ENCODE measurements at regions not wholly inside any gene's neighbourhood (a gene's known extent, or its start where the extent isn't known, plus 50 kb on each side); places are given as distances from the start of the nearest gene placed in this dataset.

DNA sequence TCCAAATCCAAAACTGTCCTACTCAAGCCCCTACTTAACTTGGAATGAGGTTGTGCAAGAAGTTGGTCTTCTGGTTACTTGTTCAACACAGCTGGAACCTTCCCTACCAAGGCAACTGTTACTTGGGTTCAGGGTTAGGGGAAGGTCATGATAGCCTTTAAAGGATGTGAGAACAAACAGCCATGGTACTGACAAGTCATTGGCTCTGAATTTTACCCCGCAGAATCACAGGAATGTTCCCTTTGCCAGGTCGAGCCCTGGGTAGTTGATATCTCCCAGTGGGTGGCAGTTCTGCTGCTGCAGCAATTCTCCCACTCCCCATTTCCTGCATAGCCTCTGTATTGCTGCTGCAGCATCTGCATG, 396.1 kb upstream of the MPDZ start:
- TF ChIP-seq, protein P1, sequence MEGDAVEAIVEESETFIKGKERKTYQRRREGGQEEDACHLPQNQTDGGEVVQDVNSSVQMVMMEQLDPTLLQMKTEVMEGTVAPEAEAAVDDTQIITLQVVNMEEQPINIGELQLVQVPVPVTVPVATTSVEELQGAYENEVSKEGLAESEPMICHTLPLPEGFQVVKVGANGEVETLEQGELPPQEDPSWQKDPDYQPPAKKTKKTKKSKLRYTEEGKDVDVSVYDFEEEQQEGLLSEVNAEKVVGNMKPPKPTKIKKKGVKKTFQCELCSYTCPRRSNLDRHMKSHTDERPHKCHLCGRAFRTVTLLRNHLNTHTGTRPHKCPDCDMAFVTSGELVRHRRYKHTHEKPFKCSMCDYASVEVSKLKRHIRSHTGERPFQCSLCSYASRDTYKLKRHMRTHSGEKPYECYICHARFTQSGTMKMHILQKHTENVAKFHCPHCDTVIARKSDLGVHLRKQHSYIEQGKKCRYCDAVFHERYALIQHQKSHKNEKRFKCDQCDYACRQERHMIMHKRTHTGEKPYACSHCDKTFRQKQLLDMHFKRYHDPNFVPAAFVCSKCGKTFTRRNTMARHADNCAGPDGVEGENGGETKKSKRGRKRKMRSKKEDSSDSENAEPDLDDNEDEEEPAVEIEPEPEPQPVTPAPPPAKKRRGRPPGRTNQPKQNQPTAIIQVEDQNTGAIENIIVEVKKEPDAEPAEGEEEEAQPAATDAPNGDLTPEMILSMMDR (IDR thresholded peaks at IDR 0.05; ENCODE audit: borderline replicate concordance, insufficient read depth, low read depth, low read length): no peak

DNA sequence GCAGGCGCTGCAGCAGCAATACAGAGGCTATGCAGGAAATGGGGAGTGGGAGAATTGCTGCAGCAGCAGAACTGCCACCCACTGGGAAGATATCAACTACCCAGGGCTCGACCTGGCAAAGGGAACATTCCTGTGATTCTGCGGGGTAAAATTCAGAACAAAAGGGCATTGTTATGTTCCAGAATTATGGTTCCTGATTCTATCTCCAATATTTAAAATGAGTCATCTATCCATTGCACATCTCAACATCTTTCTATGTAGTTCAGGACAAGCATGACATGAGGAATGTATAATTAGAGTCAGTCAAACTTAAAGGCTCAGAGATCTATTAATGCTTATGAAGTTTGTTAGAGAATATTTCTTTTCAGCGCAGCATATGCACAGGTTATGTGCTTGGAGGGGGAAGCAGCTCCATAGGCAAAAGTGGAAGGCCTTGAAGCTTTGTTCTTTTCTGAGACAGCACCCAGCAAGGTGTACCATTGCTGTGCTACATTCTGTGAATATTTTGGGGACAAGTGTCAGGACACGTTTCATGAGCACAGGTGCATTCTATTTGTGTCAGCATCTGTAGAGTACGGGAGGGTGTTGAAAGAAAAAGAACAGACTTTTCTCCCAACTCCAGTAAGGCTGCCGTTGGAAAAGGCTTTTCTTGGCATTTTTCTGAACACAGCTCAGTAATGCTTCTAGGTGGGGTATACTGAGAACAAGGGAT, 395.6 kb upstream of the MPDZ start:
- TF ChIP-seq, protein P1 (IDR thresholded peaks at IDR 0.05; ENCODE audit: borderline replicate concordance, insufficient read depth, low read depth, low read length): no peak
- no peak overlapping the region for H3K4me3 ChIP-seq (ENCODE audit: low read depth, low read length)

More for the DNA sequence above, 396.1 kb upstream of the MPDZ start:
- H3K4me3 ChIP-seq (ENCODE audit: low read depth, low read length): no peak overlapping the region

DNA sequence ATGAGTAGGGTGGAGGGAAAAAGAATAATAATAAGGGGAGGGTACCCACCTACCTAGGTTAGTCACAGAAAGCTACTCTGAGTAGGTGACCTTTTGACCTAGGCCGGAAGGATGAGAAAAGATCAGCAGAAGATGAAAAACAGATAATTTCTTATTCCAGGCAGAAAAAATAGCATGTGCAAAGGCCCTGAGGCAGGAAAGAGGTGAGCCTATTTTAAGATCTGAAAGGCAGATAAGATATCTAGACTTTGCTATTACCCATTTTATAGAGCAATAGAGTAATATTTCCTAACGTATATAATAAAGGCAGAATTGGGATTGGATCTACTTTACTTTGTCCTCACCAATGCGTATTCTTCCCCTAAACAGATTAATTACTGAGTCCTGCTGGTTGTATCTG, 393.9 kb upstream of the MPDZ start:
- TF ChIP-seq, protein P1 (IDR thresholded peaks at IDR 0.05; ENCODE audit: borderline replicate concordance, insufficient read depth, low read depth, low read length): no peak
- no peak overlapping the region for H3K4me3 ChIP-seq (ENCODE audit: low read depth, low read length)

DNA sequence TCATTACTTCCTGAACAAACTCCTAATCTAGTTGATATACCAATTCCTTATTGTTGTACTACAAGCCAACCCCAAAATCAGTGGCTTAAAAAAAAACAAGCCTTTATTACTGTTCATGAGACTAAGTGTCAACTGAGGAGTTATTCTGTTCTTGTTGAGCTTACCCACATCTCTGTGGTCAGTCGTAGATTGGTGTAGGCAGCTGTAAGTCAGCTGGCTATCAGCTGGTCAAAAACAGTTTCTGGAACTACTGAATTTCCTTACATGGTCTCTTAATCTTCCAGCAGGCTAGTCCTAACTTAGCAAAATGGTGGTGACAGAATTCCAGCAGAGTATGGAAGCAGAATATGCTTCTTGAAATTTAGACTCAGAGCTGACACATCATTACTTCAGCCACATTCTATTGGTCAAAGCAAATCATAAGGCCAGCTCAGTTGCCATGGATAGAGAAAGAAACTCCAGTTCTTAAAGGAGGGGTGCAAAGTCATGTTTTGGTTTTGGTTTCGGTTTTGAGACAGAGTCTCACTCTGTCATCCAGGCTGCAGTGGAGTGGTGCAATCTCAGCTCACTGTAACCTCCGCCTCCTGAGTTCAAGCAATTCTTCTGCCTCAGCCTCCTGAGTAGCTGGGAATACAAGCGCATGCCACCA, 386.1 kb upstream of the MPDZ start:
- TF ChIP-seq, protein P1 (IDR thresholded peaks at IDR 0.05; ENCODE audit: borderline replicate concordance, insufficient read depth, low read depth, low read length): no peak
- no peak overlapping the region for H3K4me3 ChIP-seq (ENCODE audit: low read depth, low read length)

DNA sequence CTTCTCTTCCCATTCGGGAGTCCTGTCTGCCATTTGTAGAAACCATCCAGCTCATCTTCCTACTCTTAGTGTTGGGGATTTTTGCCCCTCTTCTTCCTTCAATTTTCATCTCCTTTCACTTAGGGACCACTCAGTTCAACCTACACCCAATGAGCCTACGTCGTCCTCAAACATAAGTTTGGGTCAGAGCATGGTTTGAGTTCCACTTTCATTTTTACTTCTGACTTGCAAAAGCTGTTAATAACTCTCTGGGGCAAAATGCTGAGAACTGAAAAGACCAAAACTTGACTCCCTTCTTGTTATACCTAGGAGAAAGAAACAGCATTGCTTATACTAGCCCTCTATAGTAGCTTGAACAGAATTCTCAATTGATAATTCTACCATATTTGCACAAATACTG, 381.5 kb upstream of the MPDZ start:
- TF ChIP-seq, protein P1 (IDR thresholded peaks at IDR 0.05; ENCODE audit: borderline replicate concordance, insufficient read depth, low read depth, low read length): no peak
- H3K4me3 ChIP-seq (ENCODE audit: low read depth, low read length): no peak overlapping the region

DNA sequence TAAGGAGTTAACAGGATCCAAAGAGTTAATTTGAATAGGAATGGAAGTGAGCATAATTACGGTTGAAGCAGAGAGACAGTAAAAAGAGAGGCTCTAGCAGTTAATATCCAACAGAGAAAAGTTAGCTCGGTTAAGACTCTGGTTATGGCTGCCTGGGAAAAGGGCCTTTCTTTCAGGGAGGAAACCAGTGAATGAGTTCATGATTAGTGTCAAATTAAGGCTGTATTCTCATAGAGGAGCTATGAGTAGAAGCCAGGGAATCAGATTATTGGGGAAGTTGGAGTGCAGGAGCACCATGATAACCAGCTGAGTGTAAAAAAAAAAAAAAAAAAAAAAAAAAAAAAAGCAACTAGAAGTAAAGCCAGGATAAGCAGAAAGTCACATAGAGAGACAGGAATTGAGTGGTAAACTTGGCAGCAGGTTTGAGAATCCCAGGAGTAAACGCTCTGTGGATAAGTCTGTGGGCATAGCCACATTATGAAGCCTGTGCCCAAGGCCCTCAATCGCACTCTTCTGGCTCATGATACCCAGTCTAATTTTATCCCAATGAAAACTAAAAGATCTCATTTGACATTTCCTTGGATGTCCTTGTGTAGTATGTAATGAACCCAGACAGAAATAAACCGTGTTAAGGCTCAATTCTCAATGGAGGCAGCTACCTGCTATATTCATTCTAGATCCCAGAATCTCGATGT, 372.6 kb upstream of the MPDZ start:
- TF ChIP-seq, protein P1 (IDR thresholded peaks at IDR 0.05; ENCODE audit: borderline replicate concordance, insufficient read depth, low read depth, low read length): no peak

More for the DNA sequence above, 372.6 kb upstream of the MPDZ start:
- H3K4me3 ChIP-seq (ENCODE audit: low read depth, low read length): no peak overlapping the region
